ENCODE measurements at regions not wholly inside any gene's neighbourhood (a gene's known extent, or its start where the extent isn't known, plus 50 kb on each side); places are given as distances from the start of the nearest gene placed in this dataset.

- H3K27ac ChIP-seq, result no peak overlapping the region
- no peaks in the 10 kb centered on the region for H3K36me3 ChIP-seq
- H3K27me3 ChIP-seq (ENCODE audit: insufficient read depth, low read depth, severe bottlenecking), result no peaks in the 10 kb centered on the region
- no peaks in the 10 kb centered on the region for H3K9me3 ChIP-seq (ENCODE audit: severe bottlenecking)
- H3K4me3 ChIP-seq (ENCODE audit: low read depth, low read length), result no peak overlapping the region
- TF ChIP-seq, protein P1, sequence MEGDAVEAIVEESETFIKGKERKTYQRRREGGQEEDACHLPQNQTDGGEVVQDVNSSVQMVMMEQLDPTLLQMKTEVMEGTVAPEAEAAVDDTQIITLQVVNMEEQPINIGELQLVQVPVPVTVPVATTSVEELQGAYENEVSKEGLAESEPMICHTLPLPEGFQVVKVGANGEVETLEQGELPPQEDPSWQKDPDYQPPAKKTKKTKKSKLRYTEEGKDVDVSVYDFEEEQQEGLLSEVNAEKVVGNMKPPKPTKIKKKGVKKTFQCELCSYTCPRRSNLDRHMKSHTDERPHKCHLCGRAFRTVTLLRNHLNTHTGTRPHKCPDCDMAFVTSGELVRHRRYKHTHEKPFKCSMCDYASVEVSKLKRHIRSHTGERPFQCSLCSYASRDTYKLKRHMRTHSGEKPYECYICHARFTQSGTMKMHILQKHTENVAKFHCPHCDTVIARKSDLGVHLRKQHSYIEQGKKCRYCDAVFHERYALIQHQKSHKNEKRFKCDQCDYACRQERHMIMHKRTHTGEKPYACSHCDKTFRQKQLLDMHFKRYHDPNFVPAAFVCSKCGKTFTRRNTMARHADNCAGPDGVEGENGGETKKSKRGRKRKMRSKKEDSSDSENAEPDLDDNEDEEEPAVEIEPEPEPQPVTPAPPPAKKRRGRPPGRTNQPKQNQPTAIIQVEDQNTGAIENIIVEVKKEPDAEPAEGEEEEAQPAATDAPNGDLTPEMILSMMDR (IDR thresholded peaks at IDR 0.05; ENCODE audit: low read depth, low read length), result no peak
- DNase-seq, result no peak
Observed at GRCh38 chr9:81145331-81145963, 543.9 kb downstream of the TLE1 start.

DNA sequence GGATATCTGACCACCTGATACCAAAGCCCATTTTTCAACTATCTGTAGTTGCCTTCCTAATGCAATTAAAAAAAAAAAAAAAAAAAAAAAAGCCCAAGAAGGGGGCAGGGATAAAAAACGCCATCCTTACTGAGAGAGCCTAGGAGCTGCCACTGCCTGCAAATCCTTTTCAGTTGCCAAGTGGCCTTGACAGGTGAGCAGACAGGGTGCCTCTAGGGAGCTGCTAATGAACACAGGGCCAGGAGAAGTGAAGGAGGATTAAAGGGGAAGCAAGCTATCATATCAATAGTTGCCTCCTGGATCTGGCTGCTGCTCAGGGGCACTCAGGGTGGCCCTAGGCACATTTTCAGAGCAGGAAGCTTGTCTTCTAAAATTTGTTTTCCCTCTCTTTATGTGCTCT lies 547.4 kb downstream of the TLE1 start:
- H3K9me3 ChIP-seq (ENCODE audit: severe bottlenecking), result no peaks in the 10 kb centered on the region
- no peak overlapping the region for H3K4me3 ChIP-seq (ENCODE audit: low read depth, low read length)
- DNase-seq, result peak; percentile 30
- TF ChIP-seq, protein P1 (IDR thresholded peaks at IDR 0.05; ENCODE audit: low read depth, low read length), result no peak
- H3K27me3 ChIP-seq (ENCODE audit: insufficient read depth, low read depth, severe bottlenecking), result no peaks in the 10 kb centered on the region
- H3K36me3 ChIP-seq, result no peaks in the 10 kb centered on the region
- no peak overlapping the region for H3K27ac ChIP-seq

GRCh38 chr9:81137976-81138568 lies 551.3 kb downstream of the TLE1 start:
- DNase-seq, result no peak
- TF ChIP-seq, protein P1 (IDR thresholded peaks at IDR 0.05; ENCODE audit: low read depth, low read length), result no peak
- no peaks in the 10 kb centered on the region for H3K27me3 ChIP-seq (ENCODE audit: insufficient read depth, low read depth, severe bottlenecking)

GRCh38 chr9:81132796-81133195 lies 556.6 kb downstream of the TLE1 start:
- DNase-seq, result no peak
- Histone ChIP-seq H3K36me3 (no peaks in the 10 kb centered on the region), H3K9me3 (ENCODE audit: severe bottlenecking) (no peaks in the 10 kb centered on the region), H3K4me3 (ENCODE audit: low read depth, low read length) (no peak overlapping the region), H3K27me3 (ENCODE audit: insufficient read depth, low read depth, severe bottlenecking) (no peaks in the 10 kb centered on the region), H3K27ac (no peak overlapping the region)
- TF ChIP-seq, protein P1 (IDR thresholded peaks at IDR 0.05; ENCODE audit: low read depth, low read length), result no peak

More at GRCh38 chr9:81137976-81138568, 551.3 kb downstream of the TLE1 start:
- no peak overlapping the region for H3K4me3 ChIP-seq (ENCODE audit: low read depth, low read length)
- no peak overlapping the region for H3K27ac ChIP-seq
- no peaks in the 10 kb centered on the region for H3K36me3 ChIP-seq
- H3K9me3 ChIP-seq (ENCODE audit: severe bottlenecking), result no peaks in the 10 kb centered on the region

- H3K27me3 ChIP-seq (ENCODE audit: insufficient read depth, low read depth, severe bottlenecking), result no peaks in the 10 kb centered on the region
- no peak for DNase-seq
Observed at GRCh38 chr9:81132318-81132717, 557.0 kb downstream of the TLE1 start.

More at GRCh38 chr9:81132318-81132717, 557.0 kb downstream of the TLE1 start:
- H3K9me3 ChIP-seq (ENCODE audit: severe bottlenecking), result no peaks in the 10 kb centered on the region
- H3K27ac ChIP-seq, result no peak overlapping the region
- no peak overlapping the region for H3K4me3 ChIP-seq (ENCODE audit: low read depth, low read length)
- TF ChIP-seq, protein P1 (IDR thresholded peaks at IDR 0.05; ENCODE audit: low read depth, low read length), result no peak
- no peaks in the 10 kb centered on the region for H3K36me3 ChIP-seq

Measured in WERI-Rb-1 (cell line).